GM03348 (cell line): ENCODE measurements at regions not wholly inside any gene's neighbourhood (a gene's known extent, or its start where the extent isn't known, plus 50 kb on each side); places are given as distances from the start of the nearest gene placed in this dataset.
"Not testable (repeated sequence)": the region's sequence is repeated elsewhere in the genome, so short reads cannot be mapped to it uniquely, and the experiment has no call there.

Experiments used
- DNase-seq: peaks from one replicate; pipeline ENCODE4 v3.0.0; 2012; ENCODE audit warnings: low spot score

GRCh38 chrX:83749736-83750135, 111.2 kb upstream of the CYLC1 start:
- not testable (repeated sequence) for DNase-seq

- not testable (repeated sequence) for DNase-seq
Measured at GRCh38 chrX:83750451-83750850, 110.5 kb upstream of the CYLC1 start.

- peak; percentile 1 for DNase-seq
Measured at GRCh38 chrX:83759872-83760271, 101.1 kb upstream of the CYLC1 start.

- no peak for DNase-seq
Measured at GRCh38 chrX:83771664-83772063, 89.3 kb upstream of the CYLC1 start.
